PC-3 (cell line): ENCODE measurements at regions not wholly inside any gene's neighbourhood (a gene's known extent, or its start where the extent isn't known, plus 50 kb on each side); places are given as distances from the start of the nearest gene placed in this dataset.

Source experiments
- ATAC-seq: fragments of 200-7000 bp; cut with Tn5 transposase; 2 replicates; pipeline ENCODE4 v1.9.1; 2020; ENCODE audit warnings: mild to moderate bottlenecking, moderate library complexity
- BruUV-seq: library from RNA; stranded (reverse); fragments of 400-500 nt; replicated peaks from 2 replicates; lab custom pipeline; 2021; lab: Mats Ljungman, UMichigan
- CTCF ChIA-PET: fragments of 300-600 bp; sonication (Branson Sonifier 250); formaldehyde crosslinking; loops from one replicate; lab custom pipeline; 2022; ENCODE audit warnings: antibody characterized with exemption; lab: Charles Lee
- POLR2A ChIA-PET: fragments of 300-600 bp; sonication (Branson Sonifier 250); formaldehyde crosslinking; loops from one replicate; lab custom pipeline; 2022; ENCODE audit warnings: antibody characterized with exemption; ENCODE audit not compliant: unreplicated experiment; lab: Charles Lee
- DNase-seq: peaks from one replicate; pipeline ENCODE4 v3.0.0-alpha.2; 2015
- H2AFZ ChIP-seq: fragments of 300-600 bp; sonication (generic); 2 replicates; pipeline ENCODE4 v1.6.0; 2016; ENCODE audit warnings: antibody characterized with exemption, low read length
- H3F3A ChIP-seq: fragments of 300-600 bp; sonication (generic); one replicate; pipeline ENCODE4 v1.6.0; 2017; ENCODE audit warnings: antibody characterized with exemption, low read length, control low read depth, mild to moderate bottlenecking; ENCODE audit not compliant: unreplicated experiment
- H3K27ac ChIP-seq: fragments of 300-600 bp; sonication (generic); 2 replicates; pipeline ENCODE4 v1.5.1; 2016; ENCODE audit warnings: mild to moderate bottlenecking, low read length
- H3K27me3 ChIP-seq: fragments of 300-600 bp; sonication (generic); 2 replicates; pipeline ENCODE4 v1.6.1; 2016; ENCODE audit warnings: low read length, mixed read lengths
- H3K36me3 ChIP-seq: fragments of 300-600 bp; sonication (generic); 2 replicates; pipeline ENCODE4 v1.6.1; 2016; ENCODE audit warnings: low read depth, mixed run types, low read length, mixed read lengths
- H3K4me1 ChIP-seq: fragments of 300-600 bp; sonication (generic); 2 replicates; pipeline ENCODE4 v1.5.1; 2016; ENCODE audit warnings: low read length; ENCODE audit not compliant: insufficient read depth
- H3K4me2 ChIP-seq: fragments of 300-600 bp; sonication (generic); 2 replicates; pipeline ENCODE4 v1.6.0; 2016; ENCODE audit warnings: low read length
- H3K4me3 ChIP-seq: fragments of 300-600 bp; sonication (generic); 2 replicates; pipeline ENCODE4 v1.5.1; 2016; ENCODE audit warnings: mild to moderate bottlenecking, low read length, mixed read lengths
- H3K79me2 ChIP-seq: fragments of 300-600 bp; sonication (generic); 2 replicates; pipeline ENCODE4 v1.6.1; 2017; ENCODE audit warnings: low read length, mixed read lengths
- H3K9ac ChIP-seq: fragments of 300-600 bp; sonication (generic); 2 replicates; pipeline ENCODE4 v1.6.0; 2016; ENCODE audit warnings: mild to moderate bottlenecking, low read length
- H3K9me2 ChIP-seq: fragments of 300-600 bp; sonication (generic); replicated peaks from 2 replicates; pipeline ENCODE4 v1.6.1; 2016; ENCODE audit warnings: mixed run types, low read length, mixed read lengths
- H3K9me3 ChIP-seq: fragments of 300-600 bp; sonication (generic); 2 replicates; pipeline ENCODE4 v1.6.1; 2016; ENCODE audit warnings: low read length, mixed read lengths
- H4K20me1 ChIP-seq: fragments of 300-600 bp; sonication (generic); 2 replicates; pipeline ENCODE4 v1.6.1; 2016; ENCODE audit warnings: low read length, mixed read lengths
- CTCF ChIP-seq: fragments of 300-600 bp; sonication (generic); conservative IDR thresholded peaks from 2 replicates; pipeline ENCODE4 v1.5.1; 2017; ENCODE audit warnings: antibody characterized with exemption, low read depth, mild to moderate bottlenecking, low read length
- EZH2 ChIP-seq: fragments of 300-600 bp; sonication (generic); IDR thresholded peaks from one replicate; pipeline ENCODE4 v1.6.1; 2017; ENCODE audit warnings: antibody characterized with exemption, mild to moderate bottlenecking, low read length; ENCODE audit not compliant: unreplicated experiment
- EZH2phosphoT487 ChIP-seq: fragments of 300-600 bp; sonication (generic); IDR thresholded peaks from 2 replicates; pipeline ENCODE4 v1.6.1; 2018; ENCODE audit warnings: mild to moderate bottlenecking, antibody characterized with exemption, low read length, borderline replicate concordance
- intact Hi-C: fragments of 100-400 bp; cut with micrococcal nuclease; formaldehyde crosslinking; loops from 2 replicates; pipeline ENCODE4 v1.9.0; 2023

DNA sequence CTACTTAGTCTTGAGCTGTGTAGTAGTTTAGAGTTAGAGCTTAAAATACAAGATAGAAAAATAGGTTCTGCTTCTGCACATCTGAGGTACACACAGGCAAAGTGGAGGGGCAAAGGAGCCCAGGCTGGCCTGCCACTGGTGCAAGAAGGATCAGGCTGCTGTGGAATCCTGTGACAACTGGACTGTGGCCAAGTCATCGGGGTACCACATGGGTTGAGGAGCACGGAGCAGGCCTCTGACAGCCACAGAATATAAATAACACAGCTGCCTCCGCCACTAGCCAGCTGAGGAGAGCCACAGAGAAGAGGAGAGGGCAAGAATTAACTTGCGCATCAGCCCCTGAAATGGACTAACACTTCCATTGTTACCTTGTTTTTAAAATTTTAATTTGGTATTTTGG, 206.0 kb upstream of the MARCKS start:
- Histone ChIP-seq H3K79me2 (no peaks in the 10 kb centered on the region), H3K27ac (no peak overlapping the region), H4K20me1 (no peaks in the 10 kb centered on the region), H3F3A (no peaks in the 10 kb centered on the region), H3K9ac (no peak overlapping the region), H3K36me3 (no peaks in the 10 kb centered on the region), H3K27me3 (no peaks in the 10 kb centered on the region), H3K4me1 (peaks cover 20% of the 10 kb centered on the region), H3K9me3 (no peaks in the 10 kb centered on the region), H2AFZ (no peak overlapping the region), H3K9me2 (no peaks in the 10 kb centered on the region), H3K4me3 (no peak overlapping the region), H3K4me2 (no peak overlapping the region)
- intact Hi-C loops, result no loop called here
- ChIA-PET CTCF (no interaction called here), POLR2A (no interaction called here)
- TF ChIP-seq EZH2phosphoT487 (no peak), EZH2 (no peak), CTCF (no peak)
- ATAC-seq (no peak), DNase-seq (no peak)
- BruUV-seq, result no TSS peak

GRCh38 chr6:113651920-113652319, 205.2 kb upstream of the MARCKS start:
- ATAC-seq (no peak), DNase-seq (no peak)
- POLR2A ChIA-PET, result no interaction called here
- Histone ChIP-seq H3K9ac (no peak overlapping the region), H3K27me3 (no peaks in the 10 kb centered on the region), H3K9me3 (no peaks in the 10 kb centered on the region), H3K36me3 (no peaks in the 10 kb centered on the region), H3K79me2 (no peaks in the 10 kb centered on the region), H3K4me1 (peaks cover 20% of the 10 kb centered on the region), H3K4me2 (no peak overlapping the region), H2AFZ (no peak overlapping the region), H3K27ac (no peak overlapping the region), H3F3A (no peaks in the 10 kb centered on the region), H3K4me3 (no peak overlapping the region), H4K20me1 (no peaks in the 10 kb centered on the region), H3K9me2 (no peaks in the 10 kb centered on the region)
- intact Hi-C loops, result no loop called here
- no TSS peak for BruUV-seq
- CTCF ChIA-PET, result no interaction called here
- TF ChIP-seq CTCF, result no peak
- TF ChIP-seq EZH2phosphoT487, result no peak
- TF ChIP-seq EZH2, result no peak

- no peaks in the 10 kb centered on the region for H3K79me2 ChIP-seq
- no peaks in the 10 kb centered on the region for H4K20me1 ChIP-seq
- DNase-seq (no peak), ATAC-seq (no peak)
- no peaks in the 10 kb centered on the region for H3K9me3 ChIP-seq
- no peaks in the 10 kb centered on the region for H3K27me3 ChIP-seq
- H3K4me3 ChIP-seq, result no peak overlapping the region
- no peaks in the 10 kb centered on the region for H3F3A ChIP-seq
- H3K9me2 ChIP-seq, result no peaks in the 10 kb centered on the region
- H2AFZ ChIP-seq, result no peak overlapping the region
- H3K4me2 ChIP-seq, result no peak overlapping the region
- TF ChIP-seq CTCF (no peak), EZH2 (no peak), EZH2phosphoT487 (no peak)
- H3K27ac ChIP-seq, result no peak overlapping the region
- intact Hi-C loops, result no loop called here
- CTCF ChIA-PET, result no interaction called here
- H3K4me1 ChIP-seq, result peaks cover 20% of the 10 kb centered on the region
- BruUV-seq, result no TSS peak
- POLR2A ChIA-PET, result no interaction called here
- no peak overlapping the region for H3K9ac ChIP-seq
- H3K36me3 ChIP-seq, result no peaks in the 10 kb centered on the region
These were observed 203.9 kb upstream of the MARCKS start for GRCh38 chr6:113653275-113653674.
